Ascending aorta (tissue), 2 donors: ENCODE measurements at regions not wholly inside any gene's neighbourhood (a gene's known extent, or its start where the extent isn't known, plus 50 kb on each side); places are given as distances from the start of the nearest gene placed in this dataset.
"Not testable (repeated sequence)": the region's sequence is repeated elsewhere in the genome, so short reads cannot be mapped to it uniquely, and the experiment has no call there.

Experiments used
- DNase-seq, 2 donors: peaks; one replicate each; pipeline ENCODE4 v3.0.0-alpha.2; 2019; ENCODE audit warnings: low spot score in 2 of 2
- H3K27ac ChIP-seq, 2 donors: fragments of 200-600 bp; sonication (generic); one replicate each; pipeline ENCODE4 v1.5.1; 2016 to 2017; ENCODE audit warnings: mild to moderate bottlenecking in 1 of 2
- H3K27me3 ChIP-seq: fragments of 200-600 bp; sonication (generic); one replicate; pipeline ENCODE4 v1.5.1; 2017
- H3K36me3 ChIP-seq, 2 donors: fragments of 200-600 bp; sonication (generic); one replicate each; pipeline ENCODE4 v1.5.1; 2016
- H3K4me1 ChIP-seq, 2 donors: fragments of 200-600 bp; sonication (generic); one replicate each; pipeline ENCODE4 v1.5.1; 2016 to 2017; ENCODE audit warnings: mild to moderate bottlenecking in 1 of 2
- H3K4me3 ChIP-seq, 2 donors: fragments of 200-600 bp; sonication (generic); one replicate each; pipeline ENCODE4 v1.5.1; 2016 to 2017; ENCODE audit warnings: mild to moderate bottlenecking in 1 of 2
- H3K9me3 ChIP-seq, 2 donors: fragments of 200-600 bp; sonication (generic); one replicate each; pipeline ENCODE4 v1.5.1; 2016
- CTCF ChIP-seq, 3 experiments: fragments of 200-600 bp in 2 of 3; fragments of 450-650 bp in 1 of 3; sonication (generic) in 2 of 3; IDR thresholded peaks; one replicate each; pipeline ENCODE4 v1.5.1; 2016 to 2019; ENCODE audit warnings: antibody characterized with exemption in 3 of 3, mild to moderate bottlenecking in 1 of 3, moderate library complexity in 1 of 3
- intact Hi-C: fragments of 100-400 bp; cut with DNase I; formaldehyde crosslinking; loops from one replicate; pipeline ENCODE4 v1.15.1; 2023

- Histone ChIP-seq H3K9me3 (peaks cover 0 to 9% of the 10 kb centered on the region in 2 donors), H3K27ac (no peak overlapping the region), H3K36me3 (no peaks in the 10 kb centered on the region), H3K27me3 (no peaks in the 10 kb centered on the region), H3K4me1 (no peaks in the 10 kb centered on the region), H3K4me3 (no peak overlapping the region)
- DNase-seq, result no peak
- TF ChIP-seq CTCF (IDR thresholded peaks at IDR 0.05), result no peak
- intact Hi-C loops, result no loop called here
These were observed 280.4 kb upstream of the ANXA10 start for GRCh38 chr4:167811958-167812357.

- H3K9me3 ChIP-seq, result no peaks in the 10 kb centered on the region
- H3K27ac ChIP-seq, result no peak overlapping the region
- no peak overlapping the region for H3K4me3 ChIP-seq
- H3K27me3 ChIP-seq, result no peaks in the 10 kb centered on the region
- no peak for DNase-seq
- no peaks in the 10 kb centered on the region for H3K36me3 ChIP-seq
- intact Hi-C loops, result no loop called here
- H3K4me1 ChIP-seq, result no peaks in the 10 kb centered on the region
- no peak for TF ChIP-seq CTCF (IDR thresholded peaks at IDR 0.05)
These were observed 266.1 kb upstream of the ANXA10 start for GRCh38 chr4:167826281-167826680.

GRCh38 chr4:167831855-167832254, 260.5 kb upstream of the ANXA10 start:
- Histone ChIP-seq H3K27ac (no peak overlapping the region), H3K4me1 (no peaks in the 10 kb centered on the region), H3K27me3 (no peaks in the 10 kb centered on the region), H3K36me3 (no peaks in the 10 kb centered on the region), H3K4me3 (no peak overlapping the region), H3K9me3 (no peaks in the 10 kb centered on the region)
- DNase-seq, result no peak
- intact Hi-C loops, result no loop called here
- no peak for TF ChIP-seq CTCF (IDR thresholded peaks at IDR 0.05)

GRCh38 chr4:167838686-167839085, 253.7 kb upstream of the ANXA10 start:
- TF ChIP-seq CTCF (IDR thresholded peaks at IDR 0.05), result no peak
- no peaks in the 10 kb centered on the region for H3K27me3 ChIP-seq
- no peak overlapping the region for H3K4me3 ChIP-seq
- no peaks in the 10 kb centered on the region for H3K4me1 ChIP-seq
- no peaks in the 10 kb centered on the region for H3K36me3 ChIP-seq
- H3K9me3 ChIP-seq, result no peaks in the 10 kb centered on the region
- DNase-seq, result no peak
- H3K27ac ChIP-seq, result no peak overlapping the region
- intact Hi-C loops, result no loop called here

- Histone ChIP-seq H3K27me3 (no peaks in the 10 kb centered on the region), H3K27ac (no peak overlapping the region), H3K9me3 (no peaks in the 10 kb centered on the region), H3K4me3 (no peak overlapping the region), H3K4me1 (no peaks in the 10 kb centered on the region), H3K36me3 (no peaks in the 10 kb centered on the region)
- DNase-seq, result no peak
- no peak for TF ChIP-seq CTCF (IDR thresholded peaks at IDR 0.05)
- intact Hi-C loops, result no loop called here
These were observed 249.8 kb upstream of the ANXA10 start for GRCh38 chr4:167842487-167842886.

- H3K4me1 ChIP-seq, result no peaks in the 10 kb centered on the region
- H3K36me3 ChIP-seq, result no peaks in the 10 kb centered on the region
- no peaks in the 10 kb centered on the region for H3K9me3 ChIP-seq
- intact Hi-C loops, result no loop called here
- no peaks in the 10 kb centered on the region for H3K27me3 ChIP-seq
- no peak for DNase-seq
- no peak overlapping the region for H3K4me3 ChIP-seq
- no peak overlapping the region for H3K27ac ChIP-seq
- no peak for TF ChIP-seq CTCF (IDR thresholded peaks at IDR 0.05)
These were observed 237.5 kb upstream of the ANXA10 start for GRCh38 chr4:167854881-167855280.

- H3K4me3 ChIP-seq, H3K36me3 ChIP-seq, H3K27ac ChIP-seq, DNase-seq, intact Hi-C loops, H3K9me3 ChIP-seq, H3K27me3 ChIP-seq, H3K4me1 ChIP-seq: not testable (repeated sequence)
These were observed 234.2 kb upstream of the ANXA10 start for GRCh38 chr4:167858127-167858526.
